SHP77 treated with DMSO at 0.1 percent for 48 hours (cell line): ENCODE measurements at regions not wholly inside any gene's neighbourhood (a gene's known extent, or its start where the extent isn't known, plus 50 kb on each side); places are given as distances from the start of the nearest gene placed in this dataset.

Experiments used
- DNase-seq: peaks from one replicate; lab custom pipeline; 2025; lab: John Stamatoyannopoulos, UW

- no peak for DNase-seq
These were observed 270.8 kb downstream of the PTTG2 start for GRCh38 chr4:38230821-38231563.

- DNase-seq: no peak
These were observed 271.4 kb downstream of the PTTG2 start for GRCh38 chr4:38231626-38232025.

- DNase-seq: no peak
These were observed 272.5 kb downstream of the PTTG2 start for GRCh38 chr4:38232741-38233140.

- DNase-seq: no peak
These were observed 273.7 kb downstream of the PTTG2 start for GRCh38 chr4:38233727-38234480.

- no peak for DNase-seq
These were observed 275.2 kb downstream of the PTTG2 start for GRCh38 chr4:38235354-38235753.

GRCh38 chr4:38236003-38236402 lies 275.8 kb downstream of the PTTG2 start:
- no peak for DNase-seq

GRCh38 chr4:38236503-38236902 lies 276.3 kb downstream of the PTTG2 start:
- DNase-seq: no peak

GRCh38 chr4:38237139-38237538 lies 276.9 kb downstream of the PTTG2 start:
- no peak for DNase-seq

GRCh38 chr4:38241541-38241940 lies 281.3 kb downstream of the PTTG2 start:
- no peak for DNase-seq

- DNase-seq: no peak
These were observed 281.9 kb downstream of the PTTG2 start for GRCh38 chr4:38242101-38242500.

GRCh38 chr4:38242822-38243387 lies 282.7 kb downstream of the PTTG2 start:
- no peak for DNase-seq

GRCh38 chr4:38243388-38244053 lies 283.3 kb downstream of the PTTG2 start:
- DNase-seq: no peak

GRCh38 chr4:38254825-38255224 lies 294.6 kb downstream of the PTTG2 start:
- no peak for DNase-seq

GRCh38 chr4:38255572-38255971 lies 295.4 kb downstream of the PTTG2 start:
- DNase-seq: no peak

GRCh38 chr4:38266616-38267015 lies 306.4 kb downstream of the PTTG2 start:
- no peak for DNase-seq

- no peak for DNase-seq
These were observed 308.1 kb downstream of the PTTG2 start for GRCh38 chr4:38268108-38268820.

- DNase-seq: no peak
These were observed 308.6 kb downstream of the PTTG2 start for GRCh38 chr4:38268837-38269236.

GRCh38 chr4:38273407-38273806 lies 313.2 kb downstream of the PTTG2 start:
- no peak for DNase-seq

- DNase-seq: no peak
These were observed 315.3 kb downstream of the PTTG2 start for GRCh38 chr4:38275331-38276100.

GRCh38 chr4:38278255-38278654 lies 318.1 kb downstream of the PTTG2 start:
- no peak for DNase-seq

- DNase-seq: no peak
These were observed 318.9 kb downstream of the PTTG2 start for GRCh38 chr4:38279077-38279476.
